DMS53 treated with DMSO at 0.1 percent for 48 hours (cell line): ENCODE measurements at regions not wholly inside any gene's neighbourhood (a gene's known extent, or its start where the extent isn't known, plus 50 kb on each side); places are given as distances from the start of the nearest gene placed in this dataset.

Source experiments
- DNase-seq: peaks from one replicate; lab custom pipeline; 2025; ENCODE audit not compliant: unreplicated experiment; lab: John Stamatoyannopoulos, UW

DNA sequence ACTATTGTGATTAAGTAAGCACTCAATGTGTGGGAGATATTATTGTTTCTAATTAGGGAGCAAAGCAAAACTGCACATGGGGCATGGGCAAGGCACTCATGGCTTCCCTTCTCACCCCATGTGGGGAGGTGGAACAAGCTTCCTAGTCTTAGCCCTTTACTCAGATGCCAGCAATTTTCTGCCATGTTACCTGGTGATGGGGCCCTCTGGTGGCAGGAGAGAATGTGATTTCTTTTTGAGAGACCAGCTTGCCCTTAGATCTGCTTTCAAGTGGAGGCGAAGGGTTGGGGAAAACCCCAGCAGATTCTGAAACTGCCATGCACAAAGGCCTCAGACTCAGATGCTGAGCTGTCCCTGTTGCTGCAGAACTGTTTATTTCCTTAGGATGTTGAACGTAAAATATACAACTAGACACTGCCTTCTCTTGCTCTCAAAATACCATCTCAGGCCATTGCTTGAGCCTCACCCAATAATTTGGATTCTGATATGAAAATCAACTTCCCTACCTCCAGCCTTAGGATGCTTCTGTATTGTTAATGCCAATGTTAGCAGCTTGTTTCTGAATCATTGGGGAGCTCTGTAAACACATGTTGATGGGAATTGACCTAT lies 130.2 kb upstream of the TPRG1 start:
- DNase-seq = peak; percentile 60

DNA sequence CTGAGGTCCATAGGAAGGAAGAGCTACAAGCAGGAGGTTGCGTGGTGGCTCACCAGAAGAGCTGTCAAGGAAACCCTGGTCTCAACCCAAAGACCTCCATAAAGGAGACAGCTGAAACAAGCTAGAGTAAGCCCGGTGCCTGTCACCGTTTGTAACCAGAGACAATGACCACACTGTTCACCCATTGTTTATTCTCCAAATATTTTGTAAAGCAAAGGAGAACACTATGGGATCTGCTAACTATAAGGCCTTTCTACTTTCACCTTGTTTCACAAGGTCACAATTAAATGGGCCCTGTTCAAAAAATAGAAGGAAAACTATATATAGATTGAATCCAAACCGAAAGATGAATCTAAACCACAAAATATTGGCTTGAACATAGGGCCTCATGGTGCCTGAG lies 128.9 kb upstream of the TPRG1 start:
- DNase-seq = no peak

DNA sequence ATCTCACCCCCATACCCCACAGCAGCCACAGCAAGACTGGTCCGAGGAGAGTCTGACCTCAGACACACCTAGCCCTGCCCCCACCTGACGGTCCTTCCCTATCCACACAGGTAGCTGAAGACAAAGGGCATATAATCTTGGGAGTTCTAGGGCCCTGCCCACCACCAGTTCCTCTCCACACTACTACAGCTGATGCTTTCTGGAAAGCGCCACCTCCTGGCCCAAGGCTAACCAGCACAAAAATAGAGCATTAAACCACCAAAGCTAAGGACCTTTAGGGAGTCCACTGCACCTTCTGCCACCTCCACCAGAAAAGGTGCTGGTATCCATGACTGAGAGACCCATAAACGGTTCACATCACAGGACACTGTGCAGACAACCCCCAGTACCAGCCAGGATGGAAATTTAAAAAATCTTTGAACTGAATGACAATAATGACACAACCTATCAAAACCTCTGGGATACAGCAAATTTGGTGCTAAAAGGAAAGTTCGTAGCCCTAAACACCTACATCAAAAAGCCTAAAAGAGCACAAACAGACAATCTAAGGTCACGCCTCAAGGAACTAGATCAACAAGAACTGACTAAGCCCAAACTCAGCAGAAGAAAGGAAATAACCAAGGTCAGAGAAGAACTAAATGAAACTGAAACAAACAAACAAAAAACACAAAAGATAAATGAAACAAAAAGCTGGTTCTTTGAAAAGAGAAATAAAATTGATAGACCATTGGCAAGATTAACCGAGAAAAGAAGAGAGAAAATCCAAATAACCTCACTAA lies 122.1 kb upstream of the TPRG1 start:
- no peak for DNase-seq

DNA sequence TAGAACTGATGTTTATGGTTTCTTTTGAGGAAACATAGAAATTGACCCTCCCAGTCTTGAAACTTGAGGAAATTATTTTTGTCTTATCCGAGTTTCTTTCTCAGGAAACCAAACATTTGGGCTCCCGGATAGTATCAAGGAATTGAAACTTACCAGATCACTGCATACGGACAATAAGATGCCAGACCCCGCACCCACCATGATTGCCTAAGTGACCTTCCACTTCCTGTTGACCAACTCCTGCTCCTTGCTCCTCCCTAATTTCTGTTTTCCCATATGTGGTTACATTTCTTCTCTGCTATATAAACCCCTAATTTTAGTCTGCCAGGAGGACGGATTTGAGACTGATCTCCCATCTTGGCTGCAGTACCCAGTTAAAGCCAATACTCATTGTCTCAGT lies 118.4 kb upstream of the TPRG1 start:
- DNase-seq = no peak

DNA sequence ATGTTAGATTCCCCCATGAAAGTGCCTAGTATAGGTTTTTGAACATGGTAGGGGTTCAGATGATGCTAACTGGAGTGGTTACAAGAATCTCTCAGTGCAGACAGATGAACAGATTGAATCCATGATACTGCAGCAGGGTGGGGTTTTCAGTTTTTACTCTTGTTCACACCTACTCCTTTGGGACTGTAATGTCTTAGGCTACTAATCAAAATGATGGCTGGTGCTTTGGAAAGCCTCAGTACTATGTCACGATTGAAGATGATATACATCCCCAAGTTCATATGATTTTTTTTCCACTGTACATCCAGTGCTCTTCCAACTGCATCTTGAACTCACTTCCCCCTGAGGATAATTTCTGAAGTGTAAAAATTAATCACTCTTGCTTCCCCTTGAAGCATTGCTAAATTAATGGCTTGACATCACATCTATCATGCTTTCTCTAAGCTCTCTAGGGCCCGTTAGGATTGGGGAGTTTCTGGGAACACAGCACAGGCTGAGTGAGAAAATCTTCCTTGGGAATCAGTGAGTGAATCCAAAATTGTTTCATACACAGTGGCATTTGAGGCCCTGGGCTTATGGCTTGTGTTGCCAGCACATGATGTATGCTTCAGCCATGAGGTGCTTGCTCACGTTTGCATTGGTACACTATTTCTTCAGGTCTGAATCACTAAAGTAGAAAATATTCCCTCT lies 115.0 kb upstream of the TPRG1 start:
- no peak for DNase-seq

DNA sequence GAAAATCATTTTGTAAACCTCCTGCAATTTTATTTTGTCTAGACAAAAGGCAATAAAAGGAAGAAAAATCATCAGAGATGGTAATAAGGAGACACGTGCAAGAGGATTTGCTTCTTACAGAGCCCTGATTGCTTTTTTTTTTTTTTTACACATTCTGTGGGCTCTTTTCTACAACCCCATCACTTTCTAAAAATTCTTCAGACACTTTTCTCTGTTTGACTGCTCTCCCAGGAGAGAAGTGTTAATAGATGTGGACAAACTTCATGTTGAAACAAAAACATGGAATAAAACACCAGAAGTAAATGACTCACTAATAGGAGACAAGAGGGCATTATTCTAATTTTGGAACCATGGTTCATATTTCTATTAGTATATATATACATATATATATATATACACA lies 114.4 kb upstream of the TPRG1 start:
- DNase-seq = no peak

DNA sequence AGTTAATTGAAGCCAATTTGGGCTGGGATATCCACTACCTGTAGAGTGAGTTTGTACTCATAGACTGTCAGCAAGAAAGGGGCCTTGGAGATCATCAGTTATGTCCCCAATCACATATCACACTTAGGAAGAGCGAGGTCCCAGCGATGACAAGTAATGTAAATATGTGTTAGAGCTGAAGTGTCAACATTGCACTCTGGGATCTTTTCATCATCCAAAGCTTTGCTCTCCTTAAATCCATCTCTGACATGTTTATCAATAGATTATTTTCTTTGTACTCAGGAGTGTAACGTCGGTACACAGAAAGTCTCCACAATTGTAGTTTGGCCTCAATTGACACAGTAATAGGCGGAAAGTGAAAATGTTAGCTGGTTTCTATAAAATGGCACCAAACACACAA lies 113.7 kb upstream of the TPRG1 start:
- DNase-seq = peak; percentile 3

DNA sequence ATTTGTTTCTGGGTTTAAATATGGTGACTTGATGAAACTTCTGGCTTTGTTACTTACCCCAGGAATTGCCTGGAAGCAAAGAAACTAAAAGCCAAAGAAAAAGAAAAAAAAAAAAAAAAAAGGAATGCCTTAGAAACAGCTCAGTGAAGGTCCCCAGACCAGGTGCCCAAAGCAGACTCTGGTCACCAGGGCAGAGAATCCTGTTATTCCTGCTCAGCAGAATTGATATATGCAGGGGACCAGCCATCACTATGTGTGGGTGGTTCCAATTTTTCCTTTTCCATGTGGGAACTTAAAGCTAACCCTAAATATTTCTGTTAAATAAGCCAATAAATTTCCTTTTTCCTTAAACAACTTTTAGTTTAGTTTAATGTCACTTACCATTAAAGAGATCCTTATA lies 100.8 kb upstream of the TPRG1 start:
- no peak for DNase-seq

DNA sequence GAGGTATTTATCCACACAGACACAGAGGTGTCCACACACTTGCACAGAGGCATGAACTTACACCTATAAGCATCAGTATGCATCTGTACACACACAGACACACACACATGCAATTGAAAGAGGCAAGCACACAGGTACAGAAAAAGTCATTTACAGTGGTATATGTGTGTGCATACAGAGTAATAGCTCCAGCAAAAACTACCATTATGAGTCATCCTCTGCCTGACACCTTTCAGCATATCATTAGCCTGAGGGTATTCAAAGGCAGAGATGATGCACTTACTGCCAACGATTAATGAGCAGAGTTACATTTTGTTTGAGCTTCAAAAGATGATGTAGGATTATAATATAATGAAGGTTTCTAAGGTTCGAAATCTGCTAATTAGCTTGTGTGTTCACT lies 100.3 kb upstream of the TPRG1 start:
- DNase-seq = no peak

DNA sequence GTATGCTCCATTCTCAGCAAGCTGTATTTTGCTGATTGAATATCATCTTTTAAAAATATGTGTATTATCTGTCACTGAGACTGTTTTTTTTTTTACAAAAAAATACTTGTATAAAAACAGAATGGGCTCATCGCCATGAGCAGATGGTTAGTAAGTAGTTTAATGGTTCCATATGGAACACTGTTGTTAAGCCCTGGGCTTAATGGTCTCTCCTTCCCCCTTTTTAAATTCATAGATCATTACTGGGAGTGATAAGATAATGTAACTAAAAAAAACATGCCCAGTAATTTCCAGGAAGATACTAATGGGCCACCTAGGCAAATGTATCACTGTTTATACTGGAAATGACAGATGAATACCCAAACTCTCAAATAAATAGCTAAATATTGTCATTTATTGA lies 95.3 kb upstream of the TPRG1 start:
- DNase-seq = no peak

DNA sequence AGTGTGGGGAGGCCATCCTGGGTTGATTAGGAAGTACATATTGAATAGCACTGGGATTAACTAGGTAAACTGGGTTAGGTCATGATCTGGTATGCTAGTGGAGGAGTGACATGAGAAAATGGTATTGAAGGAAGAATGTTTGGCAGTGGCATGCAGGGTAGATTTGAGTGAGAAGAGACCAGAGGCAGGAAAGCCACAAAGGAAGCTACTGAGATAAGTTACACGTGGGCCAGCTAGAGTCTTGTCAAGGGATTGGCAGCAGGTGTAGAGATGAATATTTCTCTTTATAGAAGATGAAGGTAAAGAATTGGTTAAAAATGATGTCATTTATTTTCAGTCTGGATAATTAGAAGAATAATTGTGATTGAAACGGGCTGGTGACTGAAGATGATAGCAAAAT lies 91.0 kb upstream of the TPRG1 start:
- no peak for DNase-seq

DNA sequence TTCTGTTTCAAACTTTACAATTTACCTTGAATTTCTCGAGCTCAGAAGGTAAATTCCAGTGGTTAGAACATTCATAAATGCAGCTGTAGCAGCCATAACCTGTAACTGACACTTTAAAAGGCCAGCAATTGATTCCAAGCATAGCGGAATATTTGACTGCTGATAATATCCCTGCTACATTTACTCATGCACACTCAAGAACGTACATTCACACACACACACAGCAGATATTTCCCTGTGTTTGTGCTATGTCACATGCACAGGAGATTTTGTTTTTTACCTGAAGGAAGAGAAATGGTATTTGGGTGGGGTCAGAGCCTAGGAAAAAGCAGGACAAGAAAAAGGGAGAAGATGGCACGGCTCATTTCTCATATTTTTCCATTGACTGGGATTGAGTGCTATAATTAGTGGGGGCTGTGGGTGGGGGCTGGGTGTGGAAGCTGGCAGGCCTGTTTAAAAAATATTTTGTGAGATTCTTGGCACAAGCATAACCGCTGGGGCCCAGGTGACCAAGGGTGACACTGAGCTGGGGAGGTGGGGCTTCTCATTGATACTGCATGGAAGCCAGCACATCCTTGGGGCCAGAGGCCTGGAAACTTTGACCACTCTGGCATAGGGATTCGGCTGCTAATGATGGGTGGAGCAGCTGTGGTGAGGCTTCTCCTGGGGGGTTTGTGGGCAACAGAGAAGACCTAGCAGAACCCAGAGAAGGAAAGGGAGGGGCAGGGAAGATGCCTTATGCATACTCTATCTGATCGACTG lies 88.9 kb upstream of the TPRG1 start:
- DNase-seq = no peak

DNA sequence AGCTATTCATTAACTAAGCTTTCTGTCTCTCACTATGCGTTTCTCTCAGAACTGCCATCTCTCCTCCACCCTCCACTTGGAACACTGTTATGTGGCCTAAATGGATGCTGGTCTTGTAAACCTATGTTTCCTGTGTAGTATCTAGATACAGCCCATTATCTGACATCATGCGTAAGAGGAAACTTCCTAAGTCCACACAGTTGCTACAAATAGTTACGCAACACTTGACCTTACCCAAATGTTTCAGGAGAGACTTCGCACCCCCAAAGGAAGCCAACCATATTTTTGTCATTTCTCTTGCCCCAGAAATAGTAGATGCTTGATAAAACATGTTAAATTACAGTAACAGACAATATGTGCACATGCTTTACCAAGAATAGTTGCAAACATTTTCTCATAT lies 87.2 kb upstream of the TPRG1 start:
- DNase-seq = no peak

DNA sequence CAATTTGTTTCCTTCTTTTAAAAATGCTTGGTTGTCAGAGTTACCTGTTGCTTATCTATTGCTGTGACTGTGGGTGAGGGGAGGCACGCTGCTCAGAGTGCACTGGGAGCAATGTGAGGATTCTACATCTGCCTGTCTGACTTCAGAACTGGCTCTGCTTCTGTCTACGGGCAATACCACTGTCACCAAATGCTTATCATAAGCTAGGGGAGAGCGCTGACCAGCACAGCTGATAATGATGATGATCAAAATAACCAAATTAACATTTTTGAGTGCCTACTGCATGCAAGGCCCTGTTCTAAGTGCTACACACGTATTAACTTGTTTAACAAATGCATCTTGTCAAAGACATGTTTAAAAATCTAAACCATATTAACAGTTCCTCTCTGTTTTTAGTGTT lies 79.2 kb upstream of the TPRG1 start:
- no peak for DNase-seq

DNA sequence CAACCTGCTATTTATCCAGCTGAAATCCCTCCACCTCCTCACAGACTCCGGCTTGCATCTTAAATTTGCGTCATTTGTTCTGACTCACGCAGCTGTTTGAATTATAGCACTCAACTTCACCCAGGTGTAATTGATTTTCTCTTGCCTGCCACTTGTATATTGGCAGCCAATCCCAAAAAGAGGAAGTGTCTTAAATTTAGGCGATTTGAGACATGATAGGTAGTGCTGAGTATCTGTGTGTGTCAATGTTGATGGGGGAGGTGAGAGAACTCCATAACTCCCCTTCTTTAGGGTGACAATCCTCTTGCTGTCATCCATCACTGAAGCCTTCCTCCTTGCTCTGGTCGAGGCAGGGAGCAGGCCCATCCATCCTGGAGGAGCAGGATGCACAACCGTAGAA lies 77.2 kb upstream of the TPRG1 start:
- DNase-seq = no peak

DNA sequence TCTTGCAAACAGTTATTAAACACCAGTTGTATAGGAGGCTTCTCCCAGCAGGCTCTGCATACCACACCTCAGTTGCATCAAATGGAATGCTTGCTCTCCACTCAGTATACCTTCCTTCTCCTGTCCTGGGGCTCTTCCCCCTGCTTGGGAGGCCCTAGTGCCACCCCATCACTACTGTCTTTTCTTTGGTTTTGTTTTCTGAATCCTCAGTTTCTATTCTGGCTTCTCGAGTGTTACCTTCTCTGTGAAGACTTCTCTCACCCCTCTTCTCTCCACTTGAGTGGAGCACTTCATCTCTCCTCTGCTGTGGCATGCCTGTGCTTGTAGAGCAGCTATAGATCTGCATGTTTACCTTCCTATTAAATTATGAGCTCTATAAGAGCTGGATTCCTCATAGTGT lies 75.7 kb upstream of the TPRG1 start:
- no peak for DNase-seq

DNA sequence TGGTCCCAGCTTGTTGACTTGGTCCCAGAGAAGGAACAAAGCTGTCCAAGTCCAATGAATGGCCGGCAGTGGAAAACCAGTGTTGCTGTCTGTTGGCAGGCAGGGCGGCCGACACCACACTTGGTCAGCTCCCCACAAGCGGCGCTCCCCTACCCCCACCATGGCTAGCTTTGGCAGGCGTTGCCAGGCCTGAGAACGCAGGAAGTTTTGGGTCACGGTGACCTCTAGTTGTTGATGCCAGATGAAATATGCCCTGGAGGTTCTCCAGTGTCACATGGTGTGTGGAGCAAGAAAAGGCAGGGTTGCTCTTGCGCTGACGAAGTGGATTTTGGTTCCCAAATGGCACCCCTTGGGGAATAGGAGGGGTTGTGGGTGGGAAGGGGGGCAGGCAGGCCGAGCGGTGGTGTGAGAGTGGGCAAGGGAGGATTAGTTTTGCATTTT lies 72.7 kb upstream of the TPRG1 start:
- no peak for DNase-seq

DNA sequence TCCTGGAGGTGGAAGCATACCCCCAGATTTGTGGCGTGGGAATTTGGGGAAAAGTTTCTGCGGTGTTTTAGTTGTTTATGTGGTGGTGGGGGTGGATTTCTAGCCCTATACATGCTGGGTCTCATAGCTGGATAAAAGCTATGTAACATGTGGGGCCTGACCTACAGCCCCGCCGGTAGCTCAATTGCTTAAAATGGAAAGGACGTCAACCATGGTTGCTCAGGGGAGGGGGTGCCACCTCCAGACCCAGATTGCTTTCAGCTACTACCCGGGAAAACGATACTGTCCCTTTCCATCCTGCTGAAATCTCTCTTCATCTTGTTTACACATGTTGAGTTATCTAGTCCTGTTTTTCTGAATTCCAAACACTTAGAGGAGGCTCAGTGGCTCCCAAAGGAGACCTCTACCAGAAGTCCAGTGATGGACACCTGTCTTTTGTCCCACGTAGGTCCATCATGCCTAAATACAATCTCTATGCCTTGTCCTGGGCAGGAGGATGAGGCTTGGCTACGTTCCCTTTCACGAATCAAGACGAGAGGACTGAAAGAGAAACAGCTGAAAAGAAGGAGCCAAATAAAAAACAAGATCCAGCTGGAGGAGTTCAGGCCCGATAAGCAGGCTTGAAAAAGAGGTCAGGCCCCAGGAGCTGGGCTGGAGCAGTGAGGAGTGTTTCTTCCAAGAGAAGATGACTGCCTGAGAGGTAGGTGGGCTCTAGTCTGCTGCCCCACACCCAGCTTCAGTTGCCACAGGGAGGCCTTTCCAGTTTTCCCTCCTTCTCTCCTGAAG lies 72.1 kb upstream of the TPRG1 start:
- no peak for DNase-seq

DNA sequence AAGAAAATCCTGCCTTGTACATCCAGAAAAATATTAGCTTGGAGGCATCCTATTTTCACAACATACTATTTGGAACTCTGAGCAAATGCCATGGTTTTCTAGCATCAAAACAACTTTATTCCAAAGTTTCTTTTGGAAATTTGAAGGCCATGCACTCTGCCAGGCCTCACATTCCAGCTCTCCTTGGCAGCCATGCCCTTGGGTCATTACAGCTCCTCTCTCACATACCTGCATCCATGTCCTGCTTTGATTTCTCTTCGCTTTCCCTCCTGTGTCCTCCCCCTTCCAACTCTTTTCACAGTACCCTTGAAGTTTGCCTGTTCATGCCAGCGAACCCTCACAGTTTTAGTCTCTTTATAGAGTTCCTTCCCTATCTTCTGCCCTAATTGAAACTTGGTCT lies 70.9 kb upstream of the TPRG1 start:
- no peak for DNase-seq

DNA sequence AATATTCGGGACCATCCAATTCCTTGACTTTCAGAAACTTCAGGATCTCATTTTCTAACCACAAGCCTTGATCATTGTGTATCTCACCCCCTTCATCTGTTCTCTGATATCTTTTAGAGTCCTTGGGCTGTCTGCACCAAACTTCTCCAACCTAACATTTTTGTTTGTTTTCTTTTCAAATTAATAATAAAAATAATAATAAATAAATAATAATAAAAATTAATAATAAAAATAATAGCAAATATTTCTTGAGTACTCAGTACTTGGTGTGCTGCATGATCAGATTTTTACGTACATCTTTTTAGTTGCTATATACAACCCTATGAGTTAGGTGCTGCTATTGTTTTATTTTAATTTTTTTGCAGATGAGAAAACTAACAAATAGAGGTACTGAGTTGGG lies 70.2 kb upstream of the TPRG1 start:
- no peak for DNase-seq

DNA sequence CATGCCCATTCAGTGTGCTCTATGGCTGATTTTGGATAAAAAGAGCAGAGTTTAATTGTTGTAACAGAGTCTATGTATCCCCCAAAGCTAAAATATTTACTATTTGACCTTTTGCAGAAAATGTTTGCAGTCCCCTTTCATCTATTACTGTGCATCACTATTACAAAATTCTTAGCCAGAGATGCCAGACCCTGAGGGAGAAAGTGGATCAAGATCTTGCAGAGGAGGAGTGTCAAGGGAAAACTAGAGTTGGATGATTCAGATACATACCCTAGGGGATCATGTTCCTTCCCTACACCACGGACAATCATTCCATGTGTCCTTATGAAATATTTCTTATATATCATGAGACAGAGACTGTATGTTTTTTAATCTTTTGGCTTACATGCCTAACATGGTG lies 68.6 kb upstream of the TPRG1 start:
- DNase-seq = no peak
